ENCODE measurements at regions not wholly inside any gene's neighbourhood (a gene's known extent, or its start where the extent isn't known, plus 50 kb on each side); places are given as distances from the start of the nearest gene placed in this dataset.
"Not testable (repeated sequence)": the region's sequence is repeated elsewhere in the genome, so short reads cannot be mapped to it uniquely, and the experiment has no call there.

DNA sequence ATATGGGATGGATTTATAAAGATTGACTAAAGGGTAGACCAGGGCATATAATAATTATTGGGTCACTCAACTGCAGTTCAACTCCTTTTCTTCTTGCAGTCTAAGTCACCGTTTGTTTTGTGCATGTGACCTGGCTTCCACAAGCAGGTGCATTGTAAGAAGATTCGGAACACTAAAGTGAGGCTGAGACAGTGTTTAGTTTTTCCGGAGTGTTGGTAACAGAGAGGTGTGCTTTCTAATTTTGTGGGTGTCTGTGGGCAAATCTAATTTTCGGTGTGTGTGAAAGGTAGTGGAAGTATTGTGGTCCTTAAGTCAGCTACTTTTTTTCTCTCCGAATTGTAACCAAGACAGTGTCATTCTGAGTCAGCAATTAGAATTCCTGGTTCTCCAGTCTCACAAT is 184.5 kb downstream of the CDH19 start:
- no peaks in the 10 kb centered on the region for H3K36me3 ChIP-seq (ENCODE audit: low read depth, missing control alignments)
- H3K4me1 ChIP-seq = no peaks in the 10 kb centered on the region
- no peak for TF ChIP-seq POLR2A (IDR thresholded peaks at IDR 0.05)
- TF ChIP-seq, protein P1, sequence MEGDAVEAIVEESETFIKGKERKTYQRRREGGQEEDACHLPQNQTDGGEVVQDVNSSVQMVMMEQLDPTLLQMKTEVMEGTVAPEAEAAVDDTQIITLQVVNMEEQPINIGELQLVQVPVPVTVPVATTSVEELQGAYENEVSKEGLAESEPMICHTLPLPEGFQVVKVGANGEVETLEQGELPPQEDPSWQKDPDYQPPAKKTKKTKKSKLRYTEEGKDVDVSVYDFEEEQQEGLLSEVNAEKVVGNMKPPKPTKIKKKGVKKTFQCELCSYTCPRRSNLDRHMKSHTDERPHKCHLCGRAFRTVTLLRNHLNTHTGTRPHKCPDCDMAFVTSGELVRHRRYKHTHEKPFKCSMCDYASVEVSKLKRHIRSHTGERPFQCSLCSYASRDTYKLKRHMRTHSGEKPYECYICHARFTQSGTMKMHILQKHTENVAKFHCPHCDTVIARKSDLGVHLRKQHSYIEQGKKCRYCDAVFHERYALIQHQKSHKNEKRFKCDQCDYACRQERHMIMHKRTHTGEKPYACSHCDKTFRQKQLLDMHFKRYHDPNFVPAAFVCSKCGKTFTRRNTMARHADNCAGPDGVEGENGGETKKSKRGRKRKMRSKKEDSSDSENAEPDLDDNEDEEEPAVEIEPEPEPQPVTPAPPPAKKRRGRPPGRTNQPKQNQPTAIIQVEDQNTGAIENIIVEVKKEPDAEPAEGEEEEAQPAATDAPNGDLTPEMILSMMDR (IDR thresholded peaks at IDR 0.05) = no peak
- no peak for DNase-seq
- intact Hi-C loops (cut with DNase I; ENCODE audit: low total_unique reads) = no loop called here
- 88 to 92% methylated on average over 5 of the region's 5 CpGs for WGBS, 2 donors
- no peaks in the 10 kb centered on the region for H3K27me3 ChIP-seq
- H3K27ac ChIP-seq = no peak overlapping the region
- no peaks in the 10 kb centered on the region for H3K9me3 ChIP-seq
- H3K4me3 ChIP-seq = no peak overlapping the region

DNA sequence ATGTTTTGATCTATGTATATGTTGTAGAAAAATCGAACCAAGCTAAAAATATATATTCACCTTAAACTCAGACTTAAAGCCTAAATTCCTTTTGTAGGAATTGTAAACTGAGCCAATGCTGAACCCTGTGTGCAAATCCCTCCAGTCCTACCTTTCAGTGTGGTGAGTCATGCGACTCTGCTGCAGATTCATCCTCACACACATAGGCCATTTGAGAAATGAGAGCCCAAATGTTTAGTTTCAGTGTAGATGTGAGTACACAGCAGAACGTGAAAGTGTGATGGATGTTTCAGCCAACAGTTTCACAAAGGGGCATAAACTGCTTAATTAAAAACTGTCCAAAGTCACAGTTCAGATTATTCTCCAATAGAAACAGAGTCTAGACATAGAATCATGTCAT is 193.2 kb downstream of the CDH19 start:
- Histone ChIP-seq H3K4me1 (no peaks in the 10 kb centered on the region), H3K9me3 (no peaks in the 10 kb centered on the region), H3K27me3 (no peaks in the 10 kb centered on the region), H3K27ac (no peak overlapping the region), H3K4me3 (no peak overlapping the region), H3K36me3 (ENCODE audit: low read depth, missing control alignments) (no peaks in the 10 kb centered on the region)
- 84 to 86% methylated on average over 3 of the region's 3 CpGs for WGBS, 2 donors
- intact Hi-C loops (cut with DNase I; ENCODE audit: low total_unique reads) = no loop called here
- DNase-seq = no peak
- TF ChIP-seq, protein P1 (IDR thresholded peaks at IDR 0.05) = no peak
- TF ChIP-seq POLR2A (IDR thresholded peaks at IDR 0.05) = no peak

DNA sequence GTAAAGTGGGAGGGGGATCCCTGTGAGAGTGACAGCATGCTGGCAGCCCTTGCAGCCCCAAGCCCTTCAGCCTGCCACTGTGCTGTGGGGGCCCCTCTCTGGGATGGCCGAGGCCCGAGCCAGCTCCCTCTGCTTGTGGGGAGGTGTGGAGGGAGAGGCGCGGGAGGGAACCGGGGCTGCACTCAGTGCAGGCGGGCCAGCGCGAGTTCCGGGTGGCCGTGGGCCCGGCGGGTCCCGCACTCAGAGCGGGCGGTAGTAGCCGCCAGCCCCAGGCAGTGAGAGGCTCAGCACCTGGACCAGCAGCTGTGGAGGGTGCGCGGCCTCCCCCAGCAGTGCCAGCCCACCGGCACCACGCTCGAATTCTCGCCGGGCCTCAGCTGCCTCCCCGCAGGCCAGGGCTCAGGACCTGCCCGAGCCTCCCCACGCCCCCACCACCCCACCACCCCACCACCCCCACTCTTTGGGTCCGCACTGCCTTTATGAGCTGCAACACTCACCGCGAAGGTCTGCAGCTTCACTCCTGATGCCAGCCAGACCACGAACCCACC is 208.1 kb downstream of the CDH19 start:
- WGBS, 2 donors = 78% methylated on average over 10 to 24 of the region's 30 CpGs
- H3K27me3 ChIP-seq = no peaks in the 10 kb centered on the region
- TF ChIP-seq POLR2A (IDR thresholded peaks at IDR 0.05) = no peak
- TF ChIP-seq, protein P1 (IDR thresholded peaks at IDR 0.05) = no peak
- H3K36me3 ChIP-seq (ENCODE audit: low read depth, missing control alignments) = no peaks in the 10 kb centered on the region
- peak; percentile 15 for DNase-seq
- H3K4me3 ChIP-seq = peak overlapping the region; percentile 31 to 45
- no peaks in the 10 kb centered on the region for H3K9me3 ChIP-seq
- intact Hi-C loops (cut with DNase I; ENCODE audit: low total_unique reads) = no loop called here
- H3K4me1 ChIP-seq = no peaks in the 10 kb centered on the region
- no peak overlapping the region for H3K27ac ChIP-seq

DNA sequence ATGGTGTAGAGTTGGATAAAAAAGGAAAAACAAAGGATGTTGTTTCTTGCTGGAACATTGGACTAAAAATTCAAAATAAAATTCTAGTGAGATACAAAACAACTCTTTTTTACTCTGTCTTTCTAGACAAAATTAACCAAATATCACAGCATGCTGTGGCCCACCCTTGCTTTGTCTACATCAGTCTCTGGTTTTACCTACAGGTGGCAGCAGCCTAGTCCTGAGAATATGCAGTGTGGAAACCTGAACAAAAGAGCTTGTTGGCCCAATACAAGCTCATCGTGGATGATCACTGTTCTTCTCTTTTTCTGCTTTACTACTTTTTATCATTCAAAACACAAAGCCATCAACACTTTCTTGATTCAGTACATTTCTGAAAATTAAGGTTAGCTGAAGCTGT is 210.4 kb downstream of the CDH19 start:
- H3K27me3 ChIP-seq = no peaks in the 10 kb centered on the region
- H3K4me3 ChIP-seq = no peak overlapping the region
- DNase-seq = no peak
- no peaks in the 10 kb centered on the region for H3K36me3 ChIP-seq (ENCODE audit: low read depth, missing control alignments)
- intact Hi-C loops (cut with DNase I; ENCODE audit: low total_unique reads) = no loop called here
- H3K4me1 ChIP-seq = no peaks in the 10 kb centered on the region
- no peaks in the 10 kb centered on the region for H3K9me3 ChIP-seq
- 72 to 82% methylated on average over 1 of the region's 1 CpG for WGBS, 2 donors
- TF ChIP-seq, protein P1 (IDR thresholded peaks at IDR 0.05) = no peak
- no peak for TF ChIP-seq POLR2A (IDR thresholded peaks at IDR 0.05)
- H3K27ac ChIP-seq = no peak overlapping the region

DNA sequence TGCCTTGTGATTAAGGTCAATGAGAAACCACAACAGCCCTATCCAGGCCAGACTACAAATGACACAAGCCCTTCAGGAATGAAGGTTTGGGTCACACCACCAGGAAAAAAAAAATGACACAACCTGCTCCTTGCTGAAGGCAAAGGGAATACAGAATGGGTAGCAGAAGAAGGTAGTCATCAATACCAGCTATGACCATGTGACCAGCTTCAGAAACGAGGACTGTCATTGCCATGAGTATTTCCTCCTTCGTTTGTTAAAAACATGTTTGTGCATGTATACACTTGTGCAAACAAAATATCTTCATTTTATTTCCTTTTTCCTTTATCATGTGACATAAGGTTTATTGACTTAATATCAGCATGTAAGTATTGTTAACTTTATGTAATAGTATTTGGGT is 226.6 kb downstream of the CDH19 start:
- Histone ChIP-seq H3K9me3 (no peaks in the 10 kb centered on the region), H3K4me1 (no peaks in the 10 kb centered on the region), H3K27ac (no peak overlapping the region), H3K27me3 (no peaks in the 10 kb centered on the region), H3K4me3 (no peak overlapping the region), H3K36me3 (ENCODE audit: low read depth, missing control alignments) (no peaks in the 10 kb centered on the region)
- no peak for DNase-seq
- no peak for TF ChIP-seq POLR2A (IDR thresholded peaks at IDR 0.05)
- TF ChIP-seq, protein P1 (IDR thresholded peaks at IDR 0.05) = no peak
- intact Hi-C loops (cut with DNase I; ENCODE audit: low total_unique reads) = no loop called here
- WGBS, 2 donors = 73 to 83% methylated on average over 2 of the region's 2 CpGs

DNA sequence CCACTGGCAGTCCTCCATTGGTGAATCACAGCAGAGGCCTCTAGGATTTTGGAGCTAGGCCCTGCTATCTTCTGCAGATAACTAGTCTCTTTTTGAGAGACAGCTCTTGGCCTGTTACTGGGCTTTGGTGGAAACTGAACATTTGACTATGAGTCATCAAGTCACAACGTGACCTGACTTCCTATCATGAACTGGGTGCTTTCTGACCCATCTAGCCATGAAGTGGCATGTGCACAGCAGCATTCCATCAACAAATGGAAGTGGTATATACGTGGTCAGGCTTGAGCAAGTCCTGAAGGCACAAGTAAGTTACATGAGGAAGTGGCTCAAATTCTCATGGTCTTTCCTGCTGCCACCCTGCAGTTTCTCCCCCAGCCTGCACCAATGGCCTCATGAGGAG is 228.5 kb downstream of the CDH19 start:
- H3K36me3 ChIP-seq (ENCODE audit: low read depth, missing control alignments); DNase-seq; H3K4me3 ChIP-seq; H3K9me3 ChIP-seq; H3K27me3 ChIP-seq; H3K4me1 ChIP-seq; intact Hi-C loops (cut with DNase I; ENCODE audit: low total_unique reads); H3K27ac ChIP-seq: not testable (repeated sequence)
- 71 to 92% methylated on average over 1 to 2 of the region's 2 CpGs for WGBS, 2 donors
